ENCODE measurements at regions not wholly inside any gene's neighbourhood (a gene's known extent, or its start where the extent isn't known, plus 50 kb on each side); places are given as distances from the start of the nearest gene placed in this dataset.

DNA sequence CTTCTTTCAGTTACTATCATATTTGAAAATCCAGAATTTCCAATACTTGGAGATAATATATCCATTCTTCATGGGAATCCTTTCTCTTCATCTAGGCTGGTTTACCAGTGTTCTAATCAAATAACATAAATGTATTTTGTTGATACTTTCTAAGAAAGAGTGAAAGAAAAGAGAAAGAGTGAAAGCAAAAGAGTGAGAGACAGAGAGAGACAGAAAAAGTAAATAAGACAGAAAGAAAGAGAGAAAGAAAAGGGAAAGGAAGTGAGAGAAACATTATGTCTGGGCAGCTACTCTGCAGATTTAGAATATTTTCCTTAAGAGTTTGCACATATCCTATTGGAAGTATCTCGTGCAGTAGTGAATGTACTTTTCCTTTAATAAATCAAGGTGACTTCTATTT lies 781.0 kb upstream of the GJE1 start:
- TF ChIP-seq, protein P1, sequence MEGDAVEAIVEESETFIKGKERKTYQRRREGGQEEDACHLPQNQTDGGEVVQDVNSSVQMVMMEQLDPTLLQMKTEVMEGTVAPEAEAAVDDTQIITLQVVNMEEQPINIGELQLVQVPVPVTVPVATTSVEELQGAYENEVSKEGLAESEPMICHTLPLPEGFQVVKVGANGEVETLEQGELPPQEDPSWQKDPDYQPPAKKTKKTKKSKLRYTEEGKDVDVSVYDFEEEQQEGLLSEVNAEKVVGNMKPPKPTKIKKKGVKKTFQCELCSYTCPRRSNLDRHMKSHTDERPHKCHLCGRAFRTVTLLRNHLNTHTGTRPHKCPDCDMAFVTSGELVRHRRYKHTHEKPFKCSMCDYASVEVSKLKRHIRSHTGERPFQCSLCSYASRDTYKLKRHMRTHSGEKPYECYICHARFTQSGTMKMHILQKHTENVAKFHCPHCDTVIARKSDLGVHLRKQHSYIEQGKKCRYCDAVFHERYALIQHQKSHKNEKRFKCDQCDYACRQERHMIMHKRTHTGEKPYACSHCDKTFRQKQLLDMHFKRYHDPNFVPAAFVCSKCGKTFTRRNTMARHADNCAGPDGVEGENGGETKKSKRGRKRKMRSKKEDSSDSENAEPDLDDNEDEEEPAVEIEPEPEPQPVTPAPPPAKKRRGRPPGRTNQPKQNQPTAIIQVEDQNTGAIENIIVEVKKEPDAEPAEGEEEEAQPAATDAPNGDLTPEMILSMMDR (IDR thresholded peaks at IDR 0.05; ENCODE audit: control insufficient read depth, extremely low read depth, insufficient read depth), result no peak
- no peak for DNase-seq (ENCODE audit: low read depth)
- H3K4me3 ChIP-seq (ENCODE audit: low read depth, low read length), result no peak overlapping the region

DNA sequence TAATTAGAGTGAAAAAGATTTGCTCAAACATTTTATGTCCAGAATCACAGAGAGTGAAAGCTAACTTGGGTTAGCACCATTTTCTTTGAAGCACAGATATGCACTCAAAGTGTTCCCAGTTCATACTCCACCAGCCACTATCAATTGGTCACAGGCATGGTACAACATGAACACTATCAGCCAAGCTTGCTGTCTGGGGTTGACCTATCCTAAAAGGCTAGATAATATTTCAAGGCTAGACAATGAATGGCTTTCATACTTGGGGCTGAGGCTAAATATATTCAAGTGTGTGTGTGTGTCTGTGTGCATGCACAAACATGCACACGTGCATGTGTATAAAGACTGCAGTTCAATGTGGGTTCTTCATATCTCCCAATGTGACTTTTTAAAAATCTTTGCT lies 783.0 kb upstream of the GJE1 start:
- H3K4me3 ChIP-seq (ENCODE audit: low read depth, low read length), result no peak overlapping the region
- TF ChIP-seq, protein P1 (IDR thresholded peaks at IDR 0.05; ENCODE audit: control insufficient read depth, extremely low read depth, insufficient read depth), result no peak
- no peak for DNase-seq (ENCODE audit: low read depth)

GRCh38 chr6:141347906-141348492 lies 784.7 kb upstream of the GJE1 start:
- no peak overlapping the region for H3K4me3 ChIP-seq (ENCODE audit: low read depth, low read length)
- TF ChIP-seq, protein P1 (IDR thresholded peaks at IDR 0.05; ENCODE audit: control insufficient read depth, extremely low read depth, insufficient read depth), result no peak
- no peak for DNase-seq (ENCODE audit: low read depth)

- TF ChIP-seq, protein P1 (IDR thresholded peaks at IDR 0.05; ENCODE audit: control insufficient read depth, extremely low read depth, insufficient read depth), result no peak
- DNase-seq (ENCODE audit: low read depth), result no peak
- H3K4me3 ChIP-seq (ENCODE audit: low read depth, low read length), result no peak overlapping the region
Measured at GRCh38 chr6:141347086-141347485, 785.6 kb upstream of the GJE1 start.

GRCh38 chr6:141346535-141346934 lies 786.2 kb upstream of the GJE1 start:
- no peak overlapping the region for H3K4me3 ChIP-seq (ENCODE audit: low read depth, low read length)
- no peak for DNase-seq (ENCODE audit: low read depth)
- TF ChIP-seq, protein P1 (IDR thresholded peaks at IDR 0.05; ENCODE audit: control insufficient read depth, extremely low read depth, insufficient read depth), result no peak

DNA sequence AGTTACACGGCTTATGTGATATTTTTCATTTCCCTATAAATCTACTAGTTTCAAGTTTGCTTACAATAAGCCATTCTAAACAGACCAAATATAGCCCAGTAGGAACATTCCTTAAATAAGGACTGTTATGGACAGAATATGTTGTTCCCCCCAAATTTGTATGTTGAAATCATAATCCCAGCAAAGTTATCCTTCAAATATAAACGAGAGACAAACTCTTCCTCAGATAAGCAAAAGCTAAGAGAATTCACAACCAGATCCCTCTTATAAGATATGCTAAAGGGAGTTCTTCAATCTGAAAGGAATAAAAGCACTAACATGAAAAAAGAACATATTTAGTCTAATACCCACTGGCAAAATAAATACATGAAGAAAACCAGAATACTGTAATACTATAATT lies 795.5 kb upstream of the GJE1 start:
- TF ChIP-seq, protein P1 (IDR thresholded peaks at IDR 0.05; ENCODE audit: control insufficient read depth, extremely low read depth, insufficient read depth), result no peak
- DNase-seq (ENCODE audit: low read depth), result no peak

More for the DNA sequence above, 795.5 kb upstream of the GJE1 start:
- no peak overlapping the region for H3K4me3 ChIP-seq (ENCODE audit: low read depth, low read length)
